Activated naive CD4-positive, alpha-beta T cell treated with anti-CD3 and anti-CD28 coated beads for 36 hours (primary cell): ENCODE measurements at regions not wholly inside any gene's neighbourhood (a gene's known extent, or its start where the extent isn't known, plus 50 kb on each side); places are given as distances from the start of the nearest gene placed in this dataset.
"Not testable (repeated sequence)": the region's sequence is repeated elsewhere in the genome, so short reads cannot be mapped to it uniquely, and the experiment has no call there.

Experiments used
- CTCF ChIA-PET: fragments of 350-600 bp; sonication (Branson Sonifier 250); formaldehyde crosslinking; loops from one replicate; lab custom pipeline; 2021; ENCODE audit warnings: antibody characterized with exemption; lab: Charles Lee
- DNase-seq: peaks from one replicate; pipeline ENCODE4 v3.0.0-alpha.2; 2020
- H3K27ac Mint-ChIP-seq: one replicate; pipeline ENCODE4 v1.8.0; 2021; ENCODE audit warnings: mild to moderate bottlenecking, mixed read lengths
- H3K27me3 Mint-ChIP-seq: one replicate; pipeline ENCODE4 v1.8.0; 2021; ENCODE audit warnings: low read depth, mixed read lengths
- H3K36me3 Mint-ChIP-seq: one replicate; pipeline ENCODE4 v1.8.0; 2021; ENCODE audit warnings: low read depth, mixed read lengths
- H3K4me1 Mint-ChIP-seq: one replicate; pipeline ENCODE4 v1.8.0; 2021; ENCODE audit warnings: low read depth, mixed read lengths
- H3K4me3 Mint-ChIP-seq: one replicate; pipeline ENCODE4 v1.8.0; 2021; ENCODE audit warnings: mild to moderate bottlenecking, moderate library complexity, mixed read lengths
- H3K9me3 Mint-ChIP-seq: one replicate; pipeline ENCODE4 v1.8.0; 2021; ENCODE audit warnings: mixed read lengths
- intact Hi-C: fragments of 100-400 bp; cut with micrococcal nuclease; formaldehyde crosslinking; loops from one replicate; pipeline ENCODE4 v1.15.1; 2023

GRCh38 chr5:118139361-118139760, 849.0 kb downstream of the DTWD2 start:
- CTCF ChIA-PET: no interaction called here
- Mint-ChIP-seq H3K4me1 (no peaks in the 10 kb centered on the region), H3K27ac (no peak overlapping the region), H3K27me3 (no peaks in the 10 kb centered on the region), H3K4me3 (no peak overlapping the region), H3K9me3 (no peaks in the 10 kb centered on the region), H3K36me3 (no peaks in the 10 kb centered on the region)
- DNase-seq: no peak
- intact Hi-C loops: no loop called here

GRCh38 chr5:118126159-118126558, 862.2 kb downstream of the DTWD2 start:
- Mint-ChIP-seq H3K4me3 (no peak overlapping the region), H3K4me1 (no peaks in the 10 kb centered on the region), H3K36me3 (no peaks in the 10 kb centered on the region), H3K27ac (no peak overlapping the region), H3K27me3 (no peaks in the 10 kb centered on the region), H3K9me3 (peaks cover 4% of the 10 kb centered on the region)
- CTCF ChIA-PET: no interaction called here
- no peak for DNase-seq
- intact Hi-C loops: no loop called here

GRCh38 chr5:118125687-118126086, 862.7 kb downstream of the DTWD2 start:
- no peak overlapping the region for H3K27ac Mint-ChIP-seq
- H3K9me3 Mint-ChIP-seq: peaks cover 4% of the 10 kb centered on the region
- no peaks in the 10 kb centered on the region for H3K27me3 Mint-ChIP-seq
- no peak overlapping the region for H3K4me3 Mint-ChIP-seq
- DNase-seq: no peak
- CTCF ChIA-PET: no interaction called here
- H3K4me1 Mint-ChIP-seq: no peaks in the 10 kb centered on the region
- intact Hi-C loops: no loop called here
- H3K36me3 Mint-ChIP-seq: no peaks in the 10 kb centered on the region

GRCh38 chr5:118121258-118121657, 867.1 kb downstream of the DTWD2 start:
- Mint-ChIP-seq H3K4me1 (no peaks in the 10 kb centered on the region), H3K27ac (no peak overlapping the region), H3K36me3 (no peaks in the 10 kb centered on the region), H3K9me3 (peaks cover 4% of the 10 kb centered on the region), H3K4me3 (no peak overlapping the region), H3K27me3 (no peaks in the 10 kb centered on the region)
- CTCF ChIA-PET: no interaction called here
- intact Hi-C loops: no loop called here
- no peak for DNase-seq

GRCh38 chr5:118115791-118116190, 872.6 kb downstream of the DTWD2 start:
- Mint-ChIP-seq H3K4me1 (no peaks in the 10 kb centered on the region), H3K36me3 (no peaks in the 10 kb centered on the region), H3K27me3 (no peaks in the 10 kb centered on the region), H3K9me3 (peaks cover 4% of the 10 kb centered on the region), H3K4me3 (no peak overlapping the region), H3K27ac (no peak overlapping the region)
- CTCF ChIA-PET: no interaction called here
- intact Hi-C loops: no loop called here
- DNase-seq: no peak

- CTCF ChIA-PET: no interaction called here
- peaks cover 4% of the 10 kb centered on the region for H3K9me3 Mint-ChIP-seq
- no peaks in the 10 kb centered on the region for H3K4me1 Mint-ChIP-seq
- no peak overlapping the region for H3K4me3 Mint-ChIP-seq
- DNase-seq: no peak
- intact Hi-C loops: no loop called here
- no peaks in the 10 kb centered on the region for H3K27me3 Mint-ChIP-seq
- H3K36me3 Mint-ChIP-seq: no peaks in the 10 kb centered on the region
- H3K27ac Mint-ChIP-seq: no peak overlapping the region
Measured at GRCh38 chr5:118111956-118112355, 876.4 kb downstream of the DTWD2 start.

GRCh38 chr5:118107246-118107645, 881.1 kb downstream of the DTWD2 start:
- H3K4me3 Mint-ChIP-seq, H3K9me3 Mint-ChIP-seq, H3K4me1 Mint-ChIP-seq, CTCF ChIA-PET, H3K36me3 Mint-ChIP-seq, DNase-seq, intact Hi-C loops, H3K27ac Mint-ChIP-seq, H3K27me3 Mint-ChIP-seq: not testable (repeated sequence)

- CTCF ChIA-PET: no interaction called here
Measured at GRCh38 chr5:118098716-118099115, 889.6 kb downstream of the DTWD2 start.

GRCh38 chr5:118095115-118095514, 893.2 kb downstream of the DTWD2 start:
- Mint-ChIP-seq H3K4me1 (no peaks in the 10 kb centered on the region), H3K27me3 (no peaks in the 10 kb centered on the region), H3K4me3 (no peak overlapping the region), H3K27ac (no peak overlapping the region), H3K9me3 (peaks cover 4% of the 10 kb centered on the region), H3K36me3 (no peaks in the 10 kb centered on the region)
- intact Hi-C loops: no loop called here
- no peak for DNase-seq
- CTCF ChIA-PET: no interaction called here

More at GRCh38 chr5:118098716-118099115, 889.6 kb downstream of the DTWD2 start:
- no peak overlapping the region for H3K4me3 Mint-ChIP-seq
- H3K36me3 Mint-ChIP-seq: no peaks in the 10 kb centered on the region
- no peaks in the 10 kb centered on the region for H3K4me1 Mint-ChIP-seq
- no peaks in the 10 kb centered on the region for H3K27me3 Mint-ChIP-seq
- intact Hi-C loops: no loop called here
- no peaks in the 10 kb centered on the region for H3K9me3 Mint-ChIP-seq
- H3K27ac Mint-ChIP-seq: no peak overlapping the region
- DNase-seq: no peak

GRCh38 chr5:118088448-118088847, 899.9 kb downstream of the DTWD2 start:
- Mint-ChIP-seq H3K4me3 (no peak overlapping the region), H3K9me3 (peaks cover 4% of the 10 kb centered on the region), H3K36me3 (no peaks in the 10 kb centered on the region), H3K4me1 (no peaks in the 10 kb centered on the region), H3K27me3 (no peaks in the 10 kb centered on the region), H3K27ac (no peak overlapping the region)
- CTCF ChIA-PET: no interaction called here
- intact Hi-C loops: no loop called here
- no peak for DNase-seq

- Mint-ChIP-seq H3K4me3 (no peak overlapping the region), H3K27ac (no peak overlapping the region), H3K27me3 (no peaks in the 10 kb centered on the region), H3K36me3 (no peaks in the 10 kb centered on the region), H3K4me1 (no peaks in the 10 kb centered on the region), H3K9me3 (peaks cover 11% of the 10 kb centered on the region)
- CTCF ChIA-PET: no interaction called here
- intact Hi-C loops: no loop called here
- DNase-seq: no peak
Measured at GRCh38 chr5:118076490-118076889, 911.9 kb downstream of the DTWD2 start.

- no peak for DNase-seq
- intact Hi-C loops: no loop called here
- H3K27ac Mint-ChIP-seq: no peak overlapping the region
- no peaks in the 10 kb centered on the region for H3K4me1 Mint-ChIP-seq
- H3K27me3 Mint-ChIP-seq: no peaks in the 10 kb centered on the region
- H3K4me3 Mint-ChIP-seq: no peak overlapping the region
- CTCF ChIA-PET: no interaction called here
- H3K9me3 Mint-ChIP-seq: peaks cover 5% of the 10 kb centered on the region
- H3K36me3 Mint-ChIP-seq: no peaks in the 10 kb centered on the region
Measured at GRCh38 chr5:118070041-118070440, 918.3 kb downstream of the DTWD2 start.

GRCh38 chr5:118069452-118069851, 918.9 kb downstream of the DTWD2 start:
- intact Hi-C loops: no loop called here
- Mint-ChIP-seq H3K4me1 (no peaks in the 10 kb centered on the region), H3K36me3 (no peaks in the 10 kb centered on the region), H3K9me3 (peaks cover 7% of the 10 kb centered on the region), H3K4me3 (no peak overlapping the region), H3K27ac (no peak overlapping the region), H3K27me3 (no peaks in the 10 kb centered on the region)
- DNase-seq: no peak
- CTCF ChIA-PET: interaction anchor here (0.6 kb wide), 1 partner anchor 448 kb away, joined by 3 read pairs; no protein-coding TSS in a partner anchor

- H3K36me3 Mint-ChIP-seq: no peaks in the 10 kb centered on the region
- CTCF ChIA-PET: interaction anchor here (0.6 kb wide), 1 partner anchor 449 kb away, joined by 3 read pairs; no protein-coding TSS in a partner anchor
- H3K9me3 Mint-ChIP-seq: peaks cover 6% of the 10 kb centered on the region
- H3K27ac Mint-ChIP-seq: no peak overlapping the region
- intact Hi-C loops: no loop called here
- H3K4me3 Mint-ChIP-seq: no peak overlapping the region
- DNase-seq: no peak
- H3K27me3 Mint-ChIP-seq: no peaks in the 10 kb centered on the region
- no peaks in the 10 kb centered on the region for H3K4me1 Mint-ChIP-seq
Measured at GRCh38 chr5:118068886-118069285, 919.5 kb downstream of the DTWD2 start.
